ENCODE measurements at regions not wholly inside any gene's neighbourhood (a gene's known extent, or its start where the extent isn't known, plus 50 kb on each side); places are given as distances from the start of the nearest gene placed in this dataset.
A peak's percentile ranks its signal among the peaks of the same experiment; 100 is the strongest.

DNA sequence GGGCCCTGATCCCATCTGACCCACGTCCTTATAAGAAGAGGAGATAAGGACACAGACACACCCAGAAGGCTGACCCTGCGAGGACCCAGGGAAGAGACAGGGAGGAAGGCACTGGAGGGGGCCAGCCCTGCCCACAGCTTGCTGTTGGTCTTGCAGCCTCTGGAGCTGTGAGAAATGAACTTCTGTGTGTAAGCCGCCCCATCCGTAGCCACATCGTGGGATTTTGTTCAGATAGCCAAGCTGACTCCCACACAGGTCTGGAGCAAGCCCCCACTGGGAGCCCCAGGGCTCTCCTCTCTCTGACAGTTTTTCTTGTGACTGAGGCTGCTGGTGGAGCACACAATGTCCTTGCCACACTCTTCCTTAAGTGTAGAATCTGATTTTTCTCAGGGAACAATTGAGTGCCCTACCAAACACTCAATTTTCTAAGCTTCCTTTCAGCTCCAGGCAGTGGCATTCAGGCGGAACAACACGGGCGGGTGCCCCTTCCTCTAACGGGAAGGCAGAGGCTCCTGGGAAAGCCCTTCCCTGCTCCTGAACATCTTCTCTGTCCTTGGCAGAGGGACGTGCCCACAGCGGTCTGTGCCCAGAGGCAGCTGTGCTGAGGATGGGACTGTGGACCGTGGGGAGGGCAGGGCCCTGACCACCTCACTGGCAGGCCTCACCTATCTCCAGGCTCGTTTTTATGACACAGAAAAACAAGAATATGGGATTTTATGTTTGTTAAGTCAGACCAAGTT is 160.6 kb upstream of the SHH start:
- no peak for DNase-seq (ENCODE audit: low read depth)

DNA sequence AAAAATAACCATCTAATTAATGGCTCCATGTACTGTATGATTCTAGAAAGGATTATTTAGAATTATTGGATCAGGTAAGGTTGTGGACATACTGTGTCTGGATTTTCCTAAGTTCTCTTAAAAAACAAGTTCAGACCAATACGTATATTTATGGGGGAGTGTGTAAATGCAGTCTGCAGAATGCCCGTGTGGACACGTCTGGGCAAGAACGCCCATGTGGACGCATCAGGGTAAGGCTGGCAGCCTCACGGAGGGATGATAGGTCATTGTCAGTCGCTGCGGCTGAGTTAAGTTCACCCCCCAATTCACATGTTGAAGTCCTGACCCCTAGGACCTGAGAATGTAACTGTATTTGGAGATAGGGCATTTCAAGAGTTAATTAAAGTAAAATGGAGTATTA is 160.0 kb upstream of the SHH start:
- DNase-seq (ENCODE audit: low read depth), result no peak

DNA sequence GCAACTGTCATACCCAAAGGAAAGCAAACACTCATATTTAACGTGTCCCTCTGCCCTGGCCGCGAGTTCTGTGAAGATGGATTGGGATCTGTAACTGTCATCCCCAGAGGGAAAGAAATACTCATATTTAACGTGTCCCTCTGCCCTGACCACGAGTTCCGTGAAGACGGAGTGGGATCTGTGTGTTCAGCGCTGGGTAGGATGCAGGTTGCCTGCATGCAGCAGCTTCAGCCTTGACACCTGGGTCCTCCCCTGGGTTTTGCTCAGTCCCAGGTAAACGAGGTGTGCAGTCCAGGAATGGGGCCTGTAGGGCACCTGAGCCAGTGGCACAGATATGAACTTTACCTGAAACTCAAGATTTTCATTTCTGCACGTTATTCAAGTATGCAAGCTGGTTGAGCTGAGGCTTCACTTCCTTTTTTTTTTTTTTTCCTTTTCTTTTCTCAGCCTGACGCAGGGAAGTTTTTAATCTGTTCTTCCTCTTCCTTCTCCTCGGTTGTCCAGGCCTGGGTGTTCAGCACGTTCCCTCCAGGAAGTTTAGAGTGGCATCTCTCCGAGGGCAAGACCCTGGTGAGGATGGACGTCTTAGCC is 159.0 kb upstream of the SHH start:
- DNase-seq (ENCODE audit: low read depth), result no peak

DNA sequence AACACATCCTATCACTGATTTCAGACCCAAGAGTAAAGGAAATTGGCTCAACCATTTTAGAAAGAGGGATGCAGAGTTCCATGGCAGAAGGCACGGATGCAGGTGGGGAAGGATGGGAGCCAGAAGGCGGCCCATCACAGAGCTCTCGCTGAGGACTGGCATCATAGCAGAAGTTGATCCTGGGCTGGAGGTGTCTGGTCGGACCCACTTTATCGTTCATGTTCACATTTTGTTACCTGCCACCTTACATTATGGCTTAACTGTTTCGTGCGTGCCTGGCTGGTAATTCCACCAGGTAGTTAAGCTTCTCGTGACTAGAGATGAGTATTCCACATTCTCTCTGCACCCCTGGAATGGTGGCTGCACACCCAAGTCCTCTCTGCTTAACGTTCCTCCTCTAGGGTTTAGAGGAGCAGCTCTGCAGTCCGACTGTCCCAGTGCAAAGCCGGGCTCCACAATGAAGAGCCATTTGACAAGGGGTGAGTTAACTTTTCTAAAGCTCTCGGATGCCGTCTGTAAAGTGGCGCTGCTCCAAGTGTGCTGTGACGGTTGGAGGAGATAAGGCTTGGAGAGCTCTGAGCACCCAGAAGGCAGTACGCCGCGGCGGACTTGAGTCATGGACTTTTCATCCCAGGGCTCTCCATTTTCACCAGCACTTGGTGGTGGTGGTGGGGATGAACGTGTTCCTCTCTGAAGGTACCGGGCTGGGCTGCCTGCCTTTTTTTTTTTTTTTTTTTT is 157.1 kb upstream of the SHH start:
- no peak for DNase-seq (ENCODE audit: low read depth)

DNA sequence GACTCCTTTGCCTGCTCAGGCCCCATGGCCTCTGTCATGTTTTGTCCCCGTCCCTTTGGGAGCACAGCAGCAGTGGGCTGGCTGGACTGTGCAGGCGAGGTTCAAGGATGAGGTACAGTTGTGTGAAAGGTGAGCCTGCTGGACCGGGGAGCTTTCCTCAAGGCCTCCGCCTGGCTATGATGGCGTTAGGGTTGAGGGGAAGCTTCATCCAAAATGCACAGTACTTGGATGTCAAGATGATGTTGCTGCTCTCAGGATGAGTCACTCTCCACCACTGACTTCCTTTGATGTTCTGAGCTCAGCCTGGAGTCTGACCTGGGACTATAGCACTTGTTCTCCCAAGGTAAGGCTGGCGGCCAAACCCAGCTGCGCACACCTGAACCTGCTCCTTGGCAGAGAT is 152.7 kb upstream of the SHH start:
- no peak for DNase-seq (ENCODE audit: low read depth)

DNA sequence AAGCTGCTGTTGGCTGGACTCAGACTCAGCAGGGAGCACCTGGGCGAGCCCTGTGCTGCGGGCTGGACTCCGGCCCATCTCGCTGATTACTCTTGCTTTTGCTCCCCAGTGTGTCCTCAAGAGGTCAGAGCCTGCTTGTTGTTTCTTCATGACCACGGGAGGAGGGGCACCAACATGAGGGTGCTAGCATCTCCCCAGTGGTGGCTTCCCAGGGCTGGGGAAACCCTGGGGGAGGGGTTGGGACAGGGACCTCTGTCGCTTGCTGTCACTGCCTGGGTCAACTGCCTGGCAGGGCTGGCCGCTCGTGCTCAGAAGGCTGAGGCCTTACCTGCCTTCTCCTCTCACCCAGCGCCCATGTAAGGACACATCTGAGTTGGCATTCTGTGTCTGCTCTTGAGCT is 152.3 kb upstream of the SHH start:
- no peak for DNase-seq (ENCODE audit: low read depth)

DNA sequence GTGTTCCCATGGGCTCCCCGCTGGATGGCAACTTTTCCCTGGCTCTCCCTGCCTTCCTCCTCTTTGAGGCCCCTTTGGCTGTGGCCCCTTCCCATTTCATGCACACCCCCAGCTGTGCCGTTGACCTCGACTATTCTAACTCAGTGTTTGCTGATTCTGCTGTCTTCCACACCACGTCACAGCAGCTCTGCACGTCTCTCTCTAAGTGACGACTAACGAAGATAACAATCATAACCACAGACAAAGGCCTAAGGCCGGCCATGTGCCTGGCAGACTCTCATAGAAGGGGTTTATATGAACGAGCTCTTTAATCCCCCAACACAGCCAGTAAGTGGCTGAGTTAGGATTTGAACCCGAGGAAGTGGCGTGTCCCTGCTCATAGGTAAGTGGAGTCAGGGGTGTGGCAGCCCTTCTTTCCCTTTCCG is 151.5 kb upstream of the SHH start:
- no peak for DNase-seq (ENCODE audit: low read depth)

DNA sequence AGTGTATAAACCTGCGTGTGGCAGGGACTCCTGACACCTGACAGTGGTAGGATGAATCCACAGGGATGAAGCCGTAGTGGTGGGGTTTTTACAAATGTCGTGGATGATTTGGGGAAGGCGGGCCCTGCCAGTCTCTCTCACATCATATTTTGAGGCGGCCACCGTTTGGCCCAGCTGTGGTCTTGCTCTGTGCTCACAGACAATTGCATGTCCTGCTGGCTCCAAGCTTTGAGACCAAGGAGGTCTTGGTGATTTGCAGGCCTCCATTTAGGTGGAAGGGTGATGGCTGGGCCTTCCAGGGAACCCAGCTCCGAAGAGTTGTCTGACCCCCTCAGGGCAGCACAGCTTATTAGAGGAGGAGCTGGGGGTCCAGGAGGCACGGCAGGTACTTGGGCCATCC is 151.1 kb upstream of the SHH start:
- DNase-seq (ENCODE audit: low read depth), result no peak

DNA sequence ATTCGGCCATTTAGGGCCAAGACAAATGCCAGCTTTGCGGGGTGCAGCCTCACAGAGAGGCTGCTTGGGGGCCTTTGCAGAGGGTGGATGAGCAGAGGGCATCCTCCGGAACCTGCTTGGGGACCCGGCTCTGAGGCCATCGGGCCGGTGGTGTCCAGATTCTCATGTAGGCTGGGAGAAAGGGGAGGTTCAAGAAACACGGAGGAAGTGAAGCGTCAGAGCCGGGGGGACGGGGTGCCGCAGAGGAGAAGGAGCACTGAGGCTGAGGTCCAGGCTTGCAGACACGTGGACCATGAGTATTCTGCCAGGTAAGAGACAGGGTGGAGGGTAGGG is 150.7 kb upstream of the SHH start:
- DNase-seq (ENCODE audit: low read depth), result no peak

DNA sequence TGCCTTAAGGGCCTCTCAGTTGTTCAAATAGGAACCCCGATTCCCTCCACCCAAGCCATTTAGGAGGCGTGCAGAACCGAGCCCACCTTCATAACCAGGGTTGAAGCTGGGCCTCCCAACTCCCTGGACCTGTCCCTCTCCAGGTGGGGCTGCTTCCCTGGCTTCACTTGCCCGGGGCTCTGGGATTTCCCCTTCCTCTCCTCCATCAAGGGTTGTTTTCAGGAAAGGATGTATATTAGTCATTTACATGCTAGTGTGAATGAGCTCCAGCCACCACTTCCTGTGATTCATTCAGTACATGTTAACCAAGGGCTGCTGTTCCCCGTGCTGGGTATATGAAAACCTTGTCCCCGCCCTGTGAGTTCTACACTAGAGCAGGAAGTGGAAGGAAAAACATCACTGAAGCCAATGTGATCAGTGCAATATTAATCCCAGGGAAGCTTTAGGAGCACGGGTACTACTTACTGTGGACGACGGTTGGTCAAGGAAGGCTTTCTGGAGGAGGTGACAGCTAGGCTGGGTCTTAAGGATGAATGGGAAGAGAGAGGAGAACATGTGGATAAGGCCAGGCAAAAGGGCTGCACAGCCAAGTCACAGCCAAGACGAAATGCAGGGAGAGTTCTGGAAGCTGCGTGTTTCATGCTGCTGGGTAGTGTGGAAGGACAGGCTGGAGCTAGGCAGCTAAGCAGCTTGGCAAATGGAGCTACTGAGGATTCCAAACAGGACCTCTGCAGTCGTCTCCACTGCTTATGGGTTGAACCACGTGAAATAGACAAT is 150.1 kb upstream of the SHH start:
- peak; percentile 35 for DNase-seq (ENCODE audit: low read depth)

DNA sequence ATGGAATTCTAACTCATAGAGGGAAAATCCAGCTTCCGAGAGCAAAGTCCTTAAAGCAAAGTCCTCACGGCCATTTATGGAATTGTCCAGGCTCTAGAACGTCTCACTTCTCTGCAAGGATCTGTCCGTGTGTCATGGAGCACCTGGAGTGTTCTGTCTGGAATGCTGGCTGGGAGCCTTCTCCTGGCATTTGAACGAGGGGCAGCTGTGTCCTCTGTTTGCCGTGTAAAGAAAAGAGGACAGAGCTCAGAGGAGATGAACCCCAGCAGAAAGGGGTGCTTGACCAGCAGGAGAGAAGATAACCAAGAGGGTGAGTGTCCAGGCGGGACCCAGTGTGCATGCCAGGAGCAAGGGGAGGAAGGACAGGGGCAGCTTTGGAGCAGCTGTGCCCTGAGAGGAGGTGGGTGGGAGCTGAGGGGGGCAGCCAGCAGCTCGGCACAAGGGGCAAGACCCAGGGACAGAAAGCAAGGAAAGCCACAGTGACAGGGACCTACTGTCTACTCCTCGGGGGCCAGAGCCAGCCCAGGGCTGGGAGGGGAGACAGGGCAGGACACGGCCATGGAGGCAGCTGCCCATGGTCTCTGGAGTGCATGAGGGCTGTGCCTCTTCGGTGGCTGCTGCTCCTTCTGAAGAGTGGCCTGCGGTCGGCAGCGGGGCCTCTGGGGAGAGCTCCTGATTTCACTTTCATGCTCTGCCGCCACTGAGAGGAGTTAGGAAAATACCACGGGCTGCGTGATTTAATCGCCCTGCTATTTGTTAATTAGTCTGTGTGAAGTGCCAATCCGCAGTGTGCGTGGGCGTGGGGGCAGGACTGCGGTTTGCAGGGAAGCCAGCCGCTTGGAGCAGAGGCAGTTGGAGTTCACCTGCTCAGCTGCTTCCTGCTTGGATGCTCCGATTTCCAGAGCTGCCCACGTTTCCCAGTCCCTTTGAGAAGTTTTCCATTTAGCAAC is 149.3 kb upstream of the SHH start:
- DNase-seq (ENCODE audit: low read depth), result peak; percentile 21

DNA sequence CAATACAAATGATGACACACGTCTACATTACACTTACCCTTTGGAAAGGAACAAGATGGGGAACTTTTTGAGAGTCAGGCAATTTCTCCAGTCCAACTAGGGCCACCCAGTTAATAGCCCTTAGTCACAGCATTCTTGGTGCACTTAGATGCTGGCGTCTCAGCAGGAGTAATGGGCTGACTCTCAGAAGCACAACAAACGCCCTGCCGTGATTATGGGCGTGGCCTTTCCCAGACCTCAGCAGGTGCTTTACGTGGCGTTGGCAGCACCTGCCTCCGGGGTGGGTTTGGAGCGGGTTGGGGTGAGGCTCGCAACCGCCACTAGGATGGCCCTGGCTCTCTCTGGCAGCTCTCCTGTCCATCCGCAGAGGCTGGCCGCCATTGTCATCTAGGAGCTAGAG is 147.6 kb upstream of the SHH start:
- no peak for DNase-seq (ENCODE audit: low read depth)

DNA sequence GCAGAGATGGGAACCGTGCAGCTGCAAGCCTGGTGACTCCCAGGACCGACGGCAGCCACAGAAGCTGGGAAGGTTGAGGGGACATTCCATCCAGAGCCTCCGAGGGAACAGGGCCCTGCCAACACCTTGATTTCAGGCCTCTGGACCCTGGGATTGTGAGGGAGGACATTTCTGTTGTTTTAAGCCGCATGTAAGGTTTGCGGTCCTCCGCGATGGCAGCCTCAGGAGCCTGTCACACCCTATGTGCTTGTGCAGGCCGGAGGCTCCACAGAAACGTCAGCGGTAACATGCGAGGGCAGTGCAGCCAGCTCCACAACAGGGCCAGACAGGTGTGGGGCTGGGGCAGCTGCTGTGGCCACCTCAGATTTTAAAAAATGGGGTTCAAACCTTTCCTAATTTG is 144.7 kb upstream of the SHH start:
- DNase-seq (ENCODE audit: low read depth), result no peak

DNA sequence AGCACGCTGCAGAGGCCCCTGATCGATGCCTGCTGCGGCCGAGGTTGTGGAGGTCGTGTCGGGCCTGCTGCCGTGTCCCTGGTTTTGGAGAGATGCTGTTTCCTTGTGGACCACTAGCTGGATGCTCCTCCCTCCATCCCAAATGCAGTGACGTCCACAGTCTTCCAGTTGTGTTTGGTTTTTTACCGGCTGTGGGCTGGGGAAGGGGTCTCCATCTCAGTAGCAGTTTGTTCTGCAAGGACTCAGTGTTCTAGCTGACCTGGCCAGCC is 143.0 kb upstream of the SHH start:
- DNase-seq (ENCODE audit: low read depth), result no peak

DNA sequence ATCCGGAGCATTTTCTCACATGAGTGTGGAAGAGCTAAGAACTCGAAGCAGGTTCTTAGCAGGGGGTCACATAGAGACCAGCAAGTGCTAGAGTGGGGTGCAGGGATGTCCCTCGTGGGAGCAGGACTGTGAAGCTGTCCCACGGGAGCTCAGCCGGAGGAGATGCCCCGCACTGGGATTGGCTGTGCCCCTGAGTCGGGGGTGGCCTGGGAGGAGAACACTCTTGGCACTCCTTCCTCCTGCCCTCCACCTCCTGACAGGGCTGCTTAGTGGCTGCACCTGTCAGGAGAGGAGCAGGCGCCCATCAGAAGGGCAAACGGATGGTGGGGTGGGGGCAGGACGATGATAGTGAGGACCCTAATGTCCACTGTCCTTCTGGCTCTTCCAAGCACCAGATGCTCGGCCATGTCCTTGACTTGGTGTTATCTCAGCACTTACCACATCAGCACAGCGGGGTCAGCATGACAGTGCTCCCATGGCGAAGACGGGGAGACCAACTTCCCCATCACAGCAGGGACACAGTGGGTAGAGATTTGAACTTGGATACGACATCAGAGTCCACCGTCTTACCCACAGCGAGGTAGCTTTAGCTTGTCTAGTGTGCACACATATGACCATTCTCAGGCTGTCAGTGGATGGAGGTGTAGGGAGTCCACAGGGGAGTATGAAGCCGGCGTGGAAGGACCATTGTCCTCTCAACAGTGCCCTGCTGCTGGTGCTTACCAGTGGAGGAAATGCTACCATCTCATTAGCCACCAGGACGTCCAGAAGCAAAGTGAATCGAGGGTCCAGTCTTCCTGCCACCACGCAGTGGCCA is 142.5 kb upstream of the SHH start:
- DNase-seq (ENCODE audit: low read depth), result no peak

DNA sequence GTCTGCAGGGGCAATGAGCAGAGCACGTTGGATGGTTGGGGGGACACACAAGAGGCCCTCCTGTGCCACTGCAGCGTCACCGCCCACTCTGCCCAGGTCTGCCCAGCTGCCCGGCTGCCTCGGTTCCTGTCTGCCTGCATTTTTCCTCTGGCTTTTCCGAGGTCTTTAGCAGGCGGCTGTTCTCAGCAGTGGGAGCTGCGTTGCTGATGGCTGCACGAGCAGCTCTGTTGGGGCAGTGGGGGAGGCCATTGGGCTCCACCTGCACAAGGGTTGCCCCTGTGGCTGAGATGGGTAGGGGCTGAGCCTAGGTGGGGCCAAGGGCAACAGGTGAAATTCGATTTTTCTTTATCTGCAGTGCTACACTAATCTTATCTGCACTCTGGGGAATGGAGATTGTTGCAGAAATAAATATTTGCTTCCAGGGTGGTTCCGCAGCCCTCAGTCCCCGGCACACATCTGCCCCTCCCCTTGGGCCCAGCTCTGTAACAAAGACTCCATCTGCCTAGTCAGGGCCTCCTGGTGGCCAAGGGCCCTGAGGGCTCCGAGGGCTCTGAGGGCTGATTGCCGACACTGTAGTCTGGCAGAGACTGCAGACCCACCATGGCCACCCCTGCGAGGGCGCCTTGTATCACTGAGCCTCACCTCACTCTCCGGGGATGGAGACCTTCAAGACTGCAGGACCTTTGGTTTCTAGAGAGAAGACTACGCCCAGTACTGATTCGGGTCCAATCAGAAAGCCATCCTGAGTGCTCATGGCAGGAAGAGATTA is 141.7 kb upstream of the SHH start:
- no peak for DNase-seq (ENCODE audit: low read depth)

DNA sequence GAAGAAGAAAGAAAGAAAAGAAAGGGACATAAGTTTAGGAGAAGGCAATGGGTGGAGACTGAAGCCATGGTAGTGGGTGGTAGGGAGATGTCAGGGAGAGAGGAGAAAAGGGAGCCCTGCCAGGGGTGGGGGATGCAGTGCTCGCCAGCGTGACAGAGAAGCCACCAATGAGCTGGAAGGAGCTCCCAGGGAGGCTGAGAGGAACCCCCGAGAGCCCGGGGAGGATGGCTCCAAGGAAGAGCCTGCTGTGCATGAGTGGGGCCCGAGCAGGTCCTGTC is 141.2 kb upstream of the SHH start:
- DNase-seq (ENCODE audit: low read depth), result no peak

DNA sequence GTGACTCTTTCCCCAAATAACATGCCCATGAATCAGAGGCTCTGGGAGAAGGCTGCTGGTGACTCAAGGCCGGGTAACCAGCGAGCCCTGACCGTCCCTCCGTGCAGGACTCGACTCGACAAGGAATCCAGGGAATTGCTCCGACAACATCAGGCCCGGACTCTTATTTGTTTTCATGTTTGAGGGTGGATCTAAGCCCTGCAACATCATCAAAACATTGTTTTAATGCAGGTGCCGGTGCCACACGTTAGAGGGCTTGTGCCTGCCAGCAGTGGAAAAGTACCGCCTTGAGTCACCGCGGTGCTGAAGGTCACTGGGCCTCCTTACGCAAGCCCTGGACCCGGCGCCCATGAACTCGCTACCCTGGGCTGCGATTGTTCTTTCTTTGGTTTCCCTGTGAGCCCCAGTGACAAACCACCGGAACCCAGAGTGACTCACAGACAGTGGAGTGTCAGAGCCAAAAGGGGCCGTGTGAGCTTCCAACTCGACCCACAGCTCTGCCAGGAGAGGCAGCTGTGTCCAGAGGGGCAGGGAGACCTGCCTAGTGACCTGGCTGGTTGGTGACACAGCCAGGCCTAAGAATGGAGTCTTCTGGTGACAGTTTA is 139.4 kb upstream of the SHH start:
- peak; percentile 10 for DNase-seq (ENCODE audit: low read depth)

DNA sequence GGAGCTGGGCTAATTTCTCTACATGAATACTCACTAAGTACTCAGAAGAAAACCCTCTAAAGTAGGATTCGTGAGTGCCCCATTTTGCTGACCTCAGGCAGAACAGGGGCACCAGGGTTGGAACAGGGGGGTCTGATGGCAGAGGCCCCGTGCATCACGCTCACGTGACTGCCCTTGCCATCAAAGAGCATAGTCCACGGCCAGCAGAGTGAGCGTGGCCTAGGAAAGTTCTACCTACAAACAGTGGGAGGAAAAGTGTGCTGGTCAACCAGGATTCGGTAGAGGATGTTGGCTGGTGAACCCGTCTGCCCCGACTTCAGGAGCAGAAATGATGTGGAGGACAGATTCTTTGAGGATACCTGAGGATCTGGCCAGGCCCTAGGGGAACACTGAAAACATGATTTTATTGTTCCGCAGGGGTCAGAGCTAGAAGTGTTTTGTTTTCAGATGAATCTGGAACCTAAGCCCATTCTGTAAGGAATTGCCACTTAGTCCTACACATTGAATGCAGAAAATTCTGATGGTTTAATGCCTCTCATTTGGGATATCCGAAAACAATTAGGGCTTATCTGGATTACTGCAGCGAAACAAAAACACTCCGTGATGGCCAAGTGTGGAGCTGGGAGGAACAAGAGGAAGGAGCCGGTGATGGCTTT is 138.8 kb upstream of the SHH start:
- no peak for DNase-seq (ENCODE audit: low read depth)

DNA sequence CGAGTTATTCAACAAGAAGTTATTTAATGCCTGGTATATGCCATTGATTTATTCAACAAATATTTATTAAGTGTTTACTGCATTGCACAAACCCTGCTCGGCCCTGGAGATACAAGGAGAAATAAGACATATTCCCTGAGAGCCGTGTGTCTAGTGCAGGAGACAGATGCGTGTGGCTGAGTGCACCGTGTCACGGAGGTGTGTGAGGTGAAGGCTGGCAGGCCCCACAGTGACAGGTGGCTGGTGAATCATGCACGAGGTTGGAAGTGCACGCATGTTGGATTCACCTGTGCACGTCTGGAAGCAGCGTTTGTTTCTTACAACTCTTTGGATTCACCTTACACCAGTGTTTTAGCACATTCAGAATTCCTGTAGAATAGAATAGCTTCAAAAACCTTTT is 136.6 kb upstream of the SHH start:
- DNase-seq (ENCODE audit: low read depth), result no peak
